Calu3 (cell line): ENCODE measurements at regions not wholly inside any gene's neighbourhood (a gene's known extent, or its start where the extent isn't known, plus 50 kb on each side); places are given as distances from the start of the nearest gene placed in this dataset.

Source experiments
- BruUV-seq: library from RNA; stranded (reverse); fragments of 400-500 nt; replicated peaks from 2 replicates; lab custom pipeline; 2021; lab: Mats Ljungman, UMichigan
- CTCF ChIA-PET: fragments of 300-600 bp; sonication (Branson Sonifier 250); formaldehyde crosslinking; loops from one replicate; lab custom pipeline; 2022; ENCODE audit warnings: antibody characterized with exemption; lab: Charles Lee
- DNase-seq: peaks from one replicate; pipeline ENCODE4 v3.0.0; 2022
- H3K27ac Mint-ChIP-seq: one replicate; pipeline ENCODE4 v1.8.0; 2022; ENCODE audit warnings: mixed read lengths; ENCODE audit not compliant: unreplicated experiment
- H3K27me3 Mint-ChIP-seq: one replicate; pipeline ENCODE4 v1.8.0; 2022; ENCODE audit warnings: mixed read lengths; ENCODE audit not compliant: unreplicated experiment
- H3K36me3 Mint-ChIP-seq: one replicate; pipeline ENCODE4 v1.8.0; 2022; ENCODE audit warnings: mild to moderate bottlenecking, moderate library complexity, mixed read lengths; ENCODE audit not compliant: insufficient read depth, unreplicated experiment
- H3K4me1 Mint-ChIP-seq: one replicate; pipeline ENCODE4 v1.8.0; 2022; ENCODE audit warnings: mild to moderate bottlenecking, low read depth, mixed read lengths; ENCODE audit not compliant: unreplicated experiment
- H3K4me3 Mint-ChIP-seq: one replicate; pipeline ENCODE4 v1.8.0; 2022; ENCODE audit warnings: mild to moderate bottlenecking, low read depth, moderate library complexity, mixed read lengths; ENCODE audit not compliant: unreplicated experiment
- H3K9me3 Mint-ChIP-seq: one replicate; pipeline ENCODE4 v1.8.0; 2022; ENCODE audit warnings: low read depth, mixed read lengths; ENCODE audit not compliant: unreplicated experiment
- intact Hi-C: fragments of 100-400 bp; cut with micrococcal nuclease; formaldehyde crosslinking; loops from one replicate; pipeline ENCODE4 v1.10.0; 2022; ENCODE audit not compliant: unreplicated experiment
- TF ChIP-seq, protein P1 (sequence below): fragments of 200-600 bp; IDR thresholded peaks from one replicate; pipeline ENCODE4 v1.8.0; 2022; ENCODE audit warnings: antibody characterized with exemption; ENCODE audit not compliant: unreplicated experiment

DNA sequence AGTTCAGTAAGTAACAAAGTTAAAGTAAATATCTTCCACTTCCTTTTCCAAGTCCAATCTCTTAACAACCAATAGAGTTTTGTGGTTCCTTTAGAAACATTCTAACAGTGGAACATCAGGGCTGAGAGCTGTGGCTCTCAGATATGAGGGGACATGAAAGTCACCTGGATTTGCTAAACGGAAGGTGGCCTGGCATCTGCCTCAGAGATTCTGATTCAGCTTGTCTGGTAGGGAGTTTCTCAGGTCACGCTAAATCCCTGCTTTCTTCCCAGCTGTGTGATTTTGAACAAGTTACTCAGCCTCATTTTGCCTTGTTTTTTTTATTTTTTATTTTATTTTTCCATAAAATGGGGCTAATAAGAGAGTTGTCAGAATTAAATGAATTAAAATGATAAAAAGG, 411.0 kb upstream of the CDH11 start:
- DNase-seq = no peak
- intact Hi-C loops = no loop called here
- H3K4me3 Mint-ChIP-seq = no peak overlapping the region
- CTCF ChIA-PET = no interaction called here
- H3K27ac Mint-ChIP-seq = no peak overlapping the region
- BruUV-seq = no TSS peak
- H3K27me3 Mint-ChIP-seq = no peaks in the 10 kb centered on the region
- H3K4me1 Mint-ChIP-seq = no peaks in the 10 kb centered on the region
- no peaks in the 10 kb centered on the region for H3K36me3 Mint-ChIP-seq
- TF ChIP-seq, protein P1, sequence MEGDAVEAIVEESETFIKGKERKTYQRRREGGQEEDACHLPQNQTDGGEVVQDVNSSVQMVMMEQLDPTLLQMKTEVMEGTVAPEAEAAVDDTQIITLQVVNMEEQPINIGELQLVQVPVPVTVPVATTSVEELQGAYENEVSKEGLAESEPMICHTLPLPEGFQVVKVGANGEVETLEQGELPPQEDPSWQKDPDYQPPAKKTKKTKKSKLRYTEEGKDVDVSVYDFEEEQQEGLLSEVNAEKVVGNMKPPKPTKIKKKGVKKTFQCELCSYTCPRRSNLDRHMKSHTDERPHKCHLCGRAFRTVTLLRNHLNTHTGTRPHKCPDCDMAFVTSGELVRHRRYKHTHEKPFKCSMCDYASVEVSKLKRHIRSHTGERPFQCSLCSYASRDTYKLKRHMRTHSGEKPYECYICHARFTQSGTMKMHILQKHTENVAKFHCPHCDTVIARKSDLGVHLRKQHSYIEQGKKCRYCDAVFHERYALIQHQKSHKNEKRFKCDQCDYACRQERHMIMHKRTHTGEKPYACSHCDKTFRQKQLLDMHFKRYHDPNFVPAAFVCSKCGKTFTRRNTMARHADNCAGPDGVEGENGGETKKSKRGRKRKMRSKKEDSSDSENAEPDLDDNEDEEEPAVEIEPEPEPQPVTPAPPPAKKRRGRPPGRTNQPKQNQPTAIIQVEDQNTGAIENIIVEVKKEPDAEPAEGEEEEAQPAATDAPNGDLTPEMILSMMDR = no peak
- peaks cover 14% of the 10 kb centered on the region for H3K9me3 Mint-ChIP-seq

DNA sequence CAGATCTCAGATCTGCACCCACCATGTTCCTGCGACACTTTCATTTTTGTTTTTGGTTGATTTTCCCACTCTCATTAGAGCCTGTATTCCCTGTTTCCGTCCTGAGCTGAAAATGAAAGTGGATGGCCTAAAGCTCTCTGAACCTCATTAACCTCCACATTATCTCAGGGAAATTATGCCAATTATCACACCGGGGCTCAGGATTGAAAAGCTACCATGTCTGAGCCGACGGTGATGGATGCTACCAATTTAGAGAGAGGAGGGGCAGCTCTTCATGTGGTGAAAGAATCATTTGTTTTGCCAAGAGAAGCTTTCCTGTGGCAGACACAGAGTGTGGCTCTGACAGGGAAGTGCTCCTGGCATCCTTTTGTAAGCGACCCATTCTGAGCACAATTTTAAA, 410.4 kb upstream of the CDH11 start:
- DNase-seq = no peak
- Mint-ChIP-seq H3K4me1 (no peaks in the 10 kb centered on the region), H3K4me3 (no peak overlapping the region), H3K27me3 (no peaks in the 10 kb centered on the region), H3K9me3 (peaks cover 16% of the 10 kb centered on the region), H3K27ac (no peak overlapping the region), H3K36me3 (no peaks in the 10 kb centered on the region)
- intact Hi-C loops = no loop called here
- CTCF ChIA-PET = no interaction called here
- BruUV-seq = no TSS peak
- TF ChIP-seq, protein P1 = no peak

DNA sequence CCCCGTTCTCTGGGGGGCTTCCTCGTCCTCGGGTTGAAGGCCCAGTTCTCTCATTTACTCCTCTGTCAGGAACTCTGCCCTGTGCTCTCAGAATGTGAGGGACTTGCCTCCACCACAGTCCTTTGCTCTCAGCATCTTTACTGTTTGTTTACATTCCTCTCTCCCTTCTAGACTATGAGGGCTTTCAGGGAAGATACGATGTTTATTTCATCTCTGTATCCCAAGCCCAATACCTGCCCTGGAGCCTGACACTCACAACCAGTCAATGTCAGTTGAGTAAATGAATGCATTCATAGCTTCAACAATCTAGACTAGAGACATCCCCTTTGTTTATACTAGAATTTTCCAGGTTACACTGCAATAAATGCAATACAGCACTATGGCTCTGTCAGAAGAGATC, 409.6 kb upstream of the CDH11 start:
- Mint-ChIP-seq H3K4me1 (no peaks in the 10 kb centered on the region), H3K27ac (no peak overlapping the region), H3K9me3 (peaks cover 16% of the 10 kb centered on the region), H3K27me3 (no peaks in the 10 kb centered on the region), H3K4me3 (no peak overlapping the region), H3K36me3 (no peaks in the 10 kb centered on the region)
- no TSS peak for BruUV-seq
- CTCF ChIA-PET = no interaction called here
- DNase-seq = no peak
- TF ChIP-seq, protein P1 = no peak
- intact Hi-C loops = no loop called here

DNA sequence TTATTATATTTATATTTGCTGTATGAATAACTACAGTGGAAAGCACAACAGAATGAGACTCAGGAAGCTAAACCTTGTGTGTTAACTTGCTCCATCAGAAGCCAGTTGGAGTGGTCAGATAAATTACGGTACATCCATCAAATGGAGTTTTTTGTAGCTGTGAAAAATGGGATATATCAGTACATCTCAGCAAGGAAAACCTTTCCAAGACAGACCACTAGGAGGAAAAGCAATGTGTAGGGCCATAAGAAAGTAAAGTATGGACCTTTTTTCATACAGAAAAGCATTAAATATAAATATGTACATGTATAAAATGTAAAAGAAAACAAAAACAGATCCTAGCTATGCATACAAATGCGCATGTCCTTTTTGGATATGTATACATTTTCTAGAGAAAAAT, 403.8 kb upstream of the CDH11 start:
- no peaks in the 10 kb centered on the region for H3K4me1 Mint-ChIP-seq
- DNase-seq = no peak
- H3K27me3 Mint-ChIP-seq = no peaks in the 10 kb centered on the region
- intact Hi-C loops = no loop called here
- peaks cover 13% of the 10 kb centered on the region for H3K9me3 Mint-ChIP-seq
- no peak overlapping the region for H3K27ac Mint-ChIP-seq
- CTCF ChIA-PET = no interaction called here
- TF ChIP-seq, protein P1 = no peak
- H3K36me3 Mint-ChIP-seq = no peaks in the 10 kb centered on the region
- no TSS peak for BruUV-seq
- H3K4me3 Mint-ChIP-seq = no peak overlapping the region
